Hepatocyte (in vitro differentiated cells): ENCODE measurements at regions not wholly inside any gene's neighbourhood (a gene's known extent, or its start where the extent isn't known, plus 50 kb on each side); places are given as distances from the start of the nearest gene placed in this dataset.

Experiments
- DNase-seq: peaks from one replicate; pipeline ENCODE4 v3.0.0-alpha.2; 2016; ENCODE audit warnings: low spot score
- H2AFZ ChIP-seq: fragments of 200-600 bp; sonication (generic); 2 replicates; pipeline ENCODE4 v1.6.0; 2016; ENCODE audit warnings: antibody characterized with exemption, mild to moderate bottlenecking
- H3K27ac ChIP-seq: fragments of 200-600 bp; sonication (generic); 2 replicates; pipeline ENCODE4 v1.5.1; 2016; ENCODE audit warnings: mild to moderate bottlenecking
- H3K27me3 ChIP-seq: fragments of 200-600 bp; sonication (generic); 2 replicates; pipeline ENCODE4 v1.6.1; 2016
- H3K36me3 ChIP-seq: fragments of 200-600 bp; sonication (generic); replicated peaks from 2 replicates; pipeline ENCODE4 v1.5.1; 2016; ENCODE audit warnings: low read depth; ENCODE audit not compliant: insufficient read depth
- H3K4me1 ChIP-seq: fragments of 200-600 bp; sonication (generic); 2 replicates; pipeline ENCODE4 v1.5.1; 2016; ENCODE audit warnings: mild to moderate bottlenecking, moderate library complexity; ENCODE audit not compliant: insufficient read depth
- H3K4me2 ChIP-seq: fragments of 200-600 bp; sonication (generic); 2 replicates; pipeline ENCODE4 v1.6.0; 2016
- H3K4me3 ChIP-seq: fragments of 200-600 bp; sonication (generic); 2 replicates; pipeline ENCODE4 v1.5.1; 2016; ENCODE audit warnings: mild to moderate bottlenecking
- H3K79me2 ChIP-seq: fragments of 200-600 bp; sonication (generic); 2 replicates; pipeline ENCODE4 v1.6.0; 2017; ENCODE audit warnings: mild to moderate bottlenecking
- H3K9me2 ChIP-seq: fragments of 200-600 bp; sonication (generic); replicated peaks from 2 replicates; pipeline ENCODE4 v1.6.0; 2017; ENCODE audit warnings: mild to moderate bottlenecking; ENCODE audit not compliant: insufficient read depth
- H3K9me3 ChIP-seq: fragments of 200-600 bp; sonication (generic); 2 replicates; pipeline ENCODE4 v1.5.1; 2016; ENCODE audit warnings: low read depth, mild to moderate bottlenecking
- H4K20me1 ChIP-seq: fragments of 200-600 bp; sonication (generic); 2 replicates; pipeline ENCODE4 v1.6.0; 2016; ENCODE audit warnings: mild to moderate bottlenecking; ENCODE audit not compliant: insufficient read depth, poor library complexity, severe bottlenecking
- EZH2 ChIP-seq: fragments of 200-600 bp; sonication (generic); IDR thresholded peaks from 2 replicates; pipeline ENCODE4 v1.6.1; 2016; ENCODE audit warnings: antibody characterized with exemption, mild to moderate bottlenecking, borderline replicate concordance
- EZH2phosphoT487 ChIP-seq: fragments of 200-600 bp; sonication (generic); IDR thresholded peaks from one replicate; pipeline ENCODE4 v1.6.1; 2018; ENCODE audit warnings: antibody characterized with exemption, mild to moderate bottlenecking, low read depth, moderate library complexity; ENCODE audit not compliant: unreplicated experiment, severe bottlenecking
- WGBS: methylation state at CpG from one replicate; pipeline ENCODE4 v1.1.6; 2016; ENCODE audit warnings: low lambda C conversion rate; ENCODE audit errors: missing lambda C conversion rate; 5-methylcytosine and 5-hydroxymethylcytosine counted together
- TF ChIP-seq, protein P1 (sequence below): fragments of 200-600 bp; sonication (generic); IDR thresholded peaks from 2 replicates; pipeline ENCODE4 v1.5.1; 2016; ENCODE audit warnings: antibody characterized with exemption, mild to moderate bottlenecking; ENCODE audit not compliant: poor library complexity

DNA sequence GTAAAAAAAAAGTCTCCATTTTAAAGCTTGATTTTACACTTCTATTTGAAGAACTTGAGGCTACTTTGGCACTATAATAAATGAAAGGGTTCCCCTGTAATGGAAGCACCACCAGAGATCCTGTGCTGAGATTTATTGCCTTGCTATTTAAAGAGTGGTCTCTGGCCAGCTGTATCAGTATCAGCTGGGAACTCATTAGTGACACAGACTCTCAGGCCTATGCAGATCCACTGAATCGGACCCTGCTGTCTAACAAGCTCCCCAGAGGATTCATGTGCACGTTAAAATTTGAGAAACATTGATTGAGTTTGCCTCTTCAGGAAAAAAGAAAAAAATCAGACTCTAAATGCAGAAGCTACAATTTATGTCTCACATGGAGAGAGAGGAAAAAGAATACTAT is 299.9 kb upstream of the BMP2 start:
- TF ChIP-seq, protein P1, sequence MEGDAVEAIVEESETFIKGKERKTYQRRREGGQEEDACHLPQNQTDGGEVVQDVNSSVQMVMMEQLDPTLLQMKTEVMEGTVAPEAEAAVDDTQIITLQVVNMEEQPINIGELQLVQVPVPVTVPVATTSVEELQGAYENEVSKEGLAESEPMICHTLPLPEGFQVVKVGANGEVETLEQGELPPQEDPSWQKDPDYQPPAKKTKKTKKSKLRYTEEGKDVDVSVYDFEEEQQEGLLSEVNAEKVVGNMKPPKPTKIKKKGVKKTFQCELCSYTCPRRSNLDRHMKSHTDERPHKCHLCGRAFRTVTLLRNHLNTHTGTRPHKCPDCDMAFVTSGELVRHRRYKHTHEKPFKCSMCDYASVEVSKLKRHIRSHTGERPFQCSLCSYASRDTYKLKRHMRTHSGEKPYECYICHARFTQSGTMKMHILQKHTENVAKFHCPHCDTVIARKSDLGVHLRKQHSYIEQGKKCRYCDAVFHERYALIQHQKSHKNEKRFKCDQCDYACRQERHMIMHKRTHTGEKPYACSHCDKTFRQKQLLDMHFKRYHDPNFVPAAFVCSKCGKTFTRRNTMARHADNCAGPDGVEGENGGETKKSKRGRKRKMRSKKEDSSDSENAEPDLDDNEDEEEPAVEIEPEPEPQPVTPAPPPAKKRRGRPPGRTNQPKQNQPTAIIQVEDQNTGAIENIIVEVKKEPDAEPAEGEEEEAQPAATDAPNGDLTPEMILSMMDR, result no peak
- no peak for TF ChIP-seq EZH2
- no peak for TF ChIP-seq EZH2phosphoT487
- 60% methylated on average over 2 of the region's 2 CpGs for WGBS

DNA sequence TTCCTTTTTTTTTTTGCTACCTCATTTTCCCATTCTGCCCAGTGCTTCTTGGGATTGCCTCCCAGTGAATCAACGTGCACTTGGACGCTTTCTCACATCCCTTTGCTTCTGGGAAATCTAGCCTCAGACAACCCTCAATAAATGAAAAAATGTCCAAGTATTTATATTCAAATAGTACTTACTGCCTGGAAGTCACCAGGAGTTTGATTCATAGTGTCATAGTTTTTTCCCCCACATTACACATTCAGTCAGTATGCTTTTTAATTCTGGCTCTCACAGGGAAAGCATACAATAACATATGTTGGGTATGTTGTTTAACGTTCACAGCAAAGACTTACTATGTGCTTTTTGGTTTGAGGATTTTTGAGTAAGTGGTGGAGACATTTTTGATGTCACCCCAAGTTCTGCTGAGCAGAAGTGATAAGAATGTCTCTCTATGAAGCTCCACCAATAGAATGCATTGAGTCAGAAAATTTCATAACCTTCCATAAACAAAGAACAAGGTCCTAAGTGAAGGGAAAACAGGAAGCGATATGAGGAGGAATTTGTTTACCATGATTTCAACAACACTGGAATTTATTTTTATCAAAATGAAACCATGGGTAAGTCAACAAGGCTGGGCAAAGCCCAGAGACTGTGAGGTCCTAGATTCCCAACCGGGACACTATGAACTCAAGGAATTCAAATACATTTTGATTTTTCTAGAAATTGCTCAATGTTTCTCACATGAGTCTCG is 301.2 kb upstream of the BMP2 start:
- no peaks in the 10 kb centered on the region for H3K9me2 ChIP-seq
- H3K4me2 ChIP-seq, result no peak overlapping the region
- no peak for DNase-seq
- TF ChIP-seq, protein P1, result no peak
- TF ChIP-seq EZH2 (no peak), EZH2phosphoT487 (no peak)
- H3K27ac ChIP-seq, result peak overlapping the region; percentile 35
- no peaks in the 10 kb centered on the region for H4K20me1 ChIP-seq
- no peak overlapping the region for H3K4me3 ChIP-seq
- H2AFZ ChIP-seq, result no peak overlapping the region
- no peaks in the 10 kb centered on the region for H3K27me3 ChIP-seq
- no peaks in the 10 kb centered on the region for H3K36me3 ChIP-seq
- 87% methylated on average over 6 of the region's 6 CpGs for WGBS
- H3K4me1 ChIP-seq, result no peaks in the 10 kb centered on the region
- no peaks in the 10 kb centered on the region for H3K79me2 ChIP-seq
- no peaks in the 10 kb centered on the region for H3K9me3 ChIP-seq

More for the DNA sequence above, 299.9 kb upstream of the BMP2 start:
- Histone ChIP-seq H4K20me1 (no peaks in the 10 kb centered on the region), H2AFZ (no peak overlapping the region), H3K4me3 (no peak overlapping the region), H3K27ac (no peak overlapping the region), H3K36me3 (no peaks in the 10 kb centered on the region), H3K9me2 (no peaks in the 10 kb centered on the region), H3K4me2 (no peak overlapping the region), H3K27me3 (no peaks in the 10 kb centered on the region), H3K4me1 (no peaks in the 10 kb centered on the region), H3K9me3 (no peaks in the 10 kb centered on the region), H3K79me2 (no peaks in the 10 kb centered on the region)
- no peak for DNase-seq

DNA sequence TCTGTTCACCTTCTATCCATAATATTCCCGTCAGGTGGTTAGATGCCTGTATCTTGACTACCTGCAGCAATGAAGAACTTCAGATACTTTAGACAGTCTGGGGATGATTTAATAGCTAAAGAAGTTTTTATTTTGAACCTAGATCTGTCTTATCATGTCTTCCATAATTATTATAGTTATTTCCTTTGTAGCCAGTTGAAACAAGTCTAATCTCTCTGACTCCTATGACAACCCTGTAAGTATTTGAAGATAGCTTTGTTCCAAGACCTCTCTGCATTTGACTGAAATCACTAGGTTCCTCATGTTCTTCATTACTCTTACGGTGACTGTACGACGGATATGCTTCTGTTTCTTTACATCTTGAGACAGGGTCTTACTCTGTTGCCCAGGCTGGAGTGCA is 316.6 kb upstream of the BMP2 start:
- H3K9me2 ChIP-seq, result no peaks in the 10 kb centered on the region
- H3K9me3 ChIP-seq, result no peaks in the 10 kb centered on the region
- no peak for DNase-seq
- no peaks in the 10 kb centered on the region for H3K27me3 ChIP-seq
- H3K4me1 ChIP-seq, result no peaks in the 10 kb centered on the region
- no peak overlapping the region for H3K4me3 ChIP-seq
- H3K27ac ChIP-seq, result no peak overlapping the region
- no peaks in the 10 kb centered on the region for H3K79me2 ChIP-seq
- no peak overlapping the region for H3K4me2 ChIP-seq
- TF ChIP-seq EZH2, result no peak
- no peak for TF ChIP-seq EZH2phosphoT487
- TF ChIP-seq, protein P1, result no peak
- H3K36me3 ChIP-seq, result no peaks in the 10 kb centered on the region
- H4K20me1 ChIP-seq, result no peaks in the 10 kb centered on the region
- no peak overlapping the region for H2AFZ ChIP-seq
- 98% methylated on average over 4 of the region's 4 CpGs for WGBS
